NCI-H345 treated with DMSO at 0.1 percent for 48 hours (cell line): ENCODE measurements at regions not wholly inside any gene's neighbourhood (a gene's known extent, or its start where the extent isn't known, plus 50 kb on each side); places are given as distances from the start of the nearest gene placed in this dataset.
"Not testable (repeated sequence)": the region's sequence is repeated elsewhere in the genome, so short reads cannot be mapped to it uniquely, and the experiment has no call there.

Experiments used
- DNase-seq: peaks from one replicate; lab custom pipeline; 2025; ENCODE audit not compliant: unreplicated experiment; lab: John Stamatoyannopoulos, UW

- no peak for DNase-seq
These were observed 290.2 kb downstream of the SPATA17 start for GRCh38 chr1:217921126-217921904.

- DNase-seq = no peak
These were observed 293.8 kb downstream of the SPATA17 start for GRCh38 chr1:217924924-217925323.

GRCh38 chr1:217929213-217929885, 298.2 kb downstream of the SPATA17 start:
- no peak for DNase-seq

GRCh38 chr1:217943361-217943760, 312.2 kb downstream of the SPATA17 start:
- no peak for DNase-seq

- DNase-seq = no peak
These were observed 313.4 kb downstream of the SPATA17 start for GRCh38 chr1:217944550-217944949.

GRCh38 chr1:217946511-217946910, 315.4 kb downstream of the SPATA17 start:
- DNase-seq = no peak

GRCh38 chr1:217948741-217949140, 317.6 kb downstream of the SPATA17 start:
- no peak for DNase-seq

- no peak for DNase-seq
These were observed 322.2 kb downstream of the SPATA17 start for GRCh38 chr1:217953330-217953729.

- DNase-seq = no peak
These were observed 322.8 kb downstream of the SPATA17 start for GRCh38 chr1:217953922-217954321.

- DNase-seq = no peak
These were observed 324.6 kb downstream of the SPATA17 start for GRCh38 chr1:217955723-217956122.

GRCh38 chr1:217965156-217965786, 319.8 kb upstream of the RRP15 start:
- no peak for DNase-seq

- DNase-seq = no peak
These were observed 317.0 kb upstream of the RRP15 start for GRCh38 chr1:217968085-217968484.

- DNase-seq = no peak
These were observed 315.7 kb upstream of the RRP15 start for GRCh38 chr1:217969428-217969827.

- no peak for DNase-seq
These were observed 307.1 kb upstream of the RRP15 start for GRCh38 chr1:217977943-217978342.

GRCh38 chr1:217981430-217981829, 303.7 kb upstream of the RRP15 start:
- DNase-seq = no peak

- no peak for DNase-seq
These were observed 302.6 kb upstream of the RRP15 start for GRCh38 chr1:217982331-217983050.

GRCh38 chr1:217983051-217983375, 302.1 kb upstream of the RRP15 start:
- no peak for DNase-seq

GRCh38 chr1:217985641-217986040, 299.5 kb upstream of the RRP15 start:
- DNase-seq = no peak

GRCh38 chr1:217989510-217989909, 295.6 kb upstream of the RRP15 start:
- no peak for DNase-seq

GRCh38 chr1:217993439-217993838, 291.7 kb upstream of the RRP15 start:
- DNase-seq = no peak

GRCh38 chr1:218008296-218008695, 276.8 kb upstream of the RRP15 start:
- not testable (repeated sequence) for DNase-seq

- DNase-seq = not testable (repeated sequence)
These were observed 270.0 kb upstream of the RRP15 start for GRCh38 chr1:218015106-218015505.
